GM12873 (cell line): ENCODE measurements at regions not wholly inside any gene's neighbourhood (a gene's known extent, or its start where the extent isn't known, plus 50 kb on each side); places are given as distances from the start of the nearest gene placed in this dataset.

Experiments used
- TF ChIP-seq, protein P1 (sequence below): IDR thresholded peaks from 2 replicates; pipeline ENCODE4 v1.5.1; 2012; ENCODE audit warnings: low read depth, mild to moderate bottlenecking, moderate library complexity, low read length, control low read depth; ENCODE audit not compliant: insufficient read depth; ENCODE audit errors: missing control alignments

DNA sequence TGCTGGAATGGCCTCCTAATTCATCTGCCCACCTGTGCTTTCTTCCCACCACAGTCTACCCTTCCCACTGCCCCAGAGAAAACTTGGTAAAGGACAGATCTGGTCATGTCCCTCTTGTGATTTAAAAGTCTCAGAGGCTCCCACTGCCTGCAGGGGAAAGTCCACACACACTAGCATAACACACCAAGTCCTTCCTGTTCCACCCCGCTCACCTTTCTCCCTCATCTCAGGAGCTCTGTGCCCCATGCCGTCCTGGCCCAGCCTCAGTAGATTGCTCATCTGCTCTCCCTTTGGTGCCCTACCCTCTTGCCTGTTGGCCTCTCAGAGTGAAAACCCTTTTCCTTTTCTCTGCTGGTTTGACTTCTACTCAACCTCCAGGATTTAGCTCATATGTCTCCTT is 111.4 kb upstream of the MAP3K1 start:
- TF ChIP-seq, protein P1, sequence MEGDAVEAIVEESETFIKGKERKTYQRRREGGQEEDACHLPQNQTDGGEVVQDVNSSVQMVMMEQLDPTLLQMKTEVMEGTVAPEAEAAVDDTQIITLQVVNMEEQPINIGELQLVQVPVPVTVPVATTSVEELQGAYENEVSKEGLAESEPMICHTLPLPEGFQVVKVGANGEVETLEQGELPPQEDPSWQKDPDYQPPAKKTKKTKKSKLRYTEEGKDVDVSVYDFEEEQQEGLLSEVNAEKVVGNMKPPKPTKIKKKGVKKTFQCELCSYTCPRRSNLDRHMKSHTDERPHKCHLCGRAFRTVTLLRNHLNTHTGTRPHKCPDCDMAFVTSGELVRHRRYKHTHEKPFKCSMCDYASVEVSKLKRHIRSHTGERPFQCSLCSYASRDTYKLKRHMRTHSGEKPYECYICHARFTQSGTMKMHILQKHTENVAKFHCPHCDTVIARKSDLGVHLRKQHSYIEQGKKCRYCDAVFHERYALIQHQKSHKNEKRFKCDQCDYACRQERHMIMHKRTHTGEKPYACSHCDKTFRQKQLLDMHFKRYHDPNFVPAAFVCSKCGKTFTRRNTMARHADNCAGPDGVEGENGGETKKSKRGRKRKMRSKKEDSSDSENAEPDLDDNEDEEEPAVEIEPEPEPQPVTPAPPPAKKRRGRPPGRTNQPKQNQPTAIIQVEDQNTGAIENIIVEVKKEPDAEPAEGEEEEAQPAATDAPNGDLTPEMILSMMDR, result no peak

DNA sequence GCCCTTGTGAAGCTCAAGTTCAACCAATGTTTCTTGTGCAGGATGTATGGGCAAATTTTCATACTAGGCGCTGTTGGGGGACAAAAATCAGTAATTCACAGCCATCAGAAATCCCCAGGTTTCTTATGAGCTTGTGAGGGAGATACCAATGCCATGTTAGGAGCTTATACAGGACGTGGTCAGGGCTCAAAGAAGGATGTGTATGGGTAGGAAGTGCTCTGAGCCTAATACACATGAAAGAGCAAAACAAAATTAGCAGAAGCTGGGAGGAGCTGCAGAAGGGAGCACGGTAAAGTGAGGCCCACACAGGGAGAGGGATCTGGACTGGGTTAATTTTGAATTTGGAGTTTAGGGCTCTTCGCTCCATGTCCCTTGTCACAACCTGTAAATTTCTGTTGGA is 114.6 kb upstream of the MAP3K1 start:
- TF ChIP-seq, protein P1, result no peak

DNA sequence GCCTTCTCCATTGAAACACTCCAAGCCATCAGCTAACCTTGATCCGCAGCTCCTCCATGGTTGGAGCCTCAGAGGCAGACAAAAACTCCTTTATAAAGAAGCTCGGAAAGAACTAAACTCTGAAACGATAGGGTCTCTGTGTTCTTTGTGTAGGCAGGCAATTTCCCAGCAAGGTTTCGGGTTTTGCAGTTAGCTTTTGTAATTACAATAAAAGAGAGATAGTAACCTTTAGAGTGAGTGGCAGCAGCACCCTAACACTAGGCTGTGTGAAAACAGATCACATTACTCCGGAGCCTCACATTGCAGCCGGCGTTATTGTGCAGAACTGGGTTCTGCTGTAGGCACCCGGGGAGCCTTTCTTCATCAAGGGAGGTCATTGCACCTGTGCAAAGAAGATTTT is 115.8 kb upstream of the MAP3K1 start:
- TF ChIP-seq, protein P1, result no peak

DNA sequence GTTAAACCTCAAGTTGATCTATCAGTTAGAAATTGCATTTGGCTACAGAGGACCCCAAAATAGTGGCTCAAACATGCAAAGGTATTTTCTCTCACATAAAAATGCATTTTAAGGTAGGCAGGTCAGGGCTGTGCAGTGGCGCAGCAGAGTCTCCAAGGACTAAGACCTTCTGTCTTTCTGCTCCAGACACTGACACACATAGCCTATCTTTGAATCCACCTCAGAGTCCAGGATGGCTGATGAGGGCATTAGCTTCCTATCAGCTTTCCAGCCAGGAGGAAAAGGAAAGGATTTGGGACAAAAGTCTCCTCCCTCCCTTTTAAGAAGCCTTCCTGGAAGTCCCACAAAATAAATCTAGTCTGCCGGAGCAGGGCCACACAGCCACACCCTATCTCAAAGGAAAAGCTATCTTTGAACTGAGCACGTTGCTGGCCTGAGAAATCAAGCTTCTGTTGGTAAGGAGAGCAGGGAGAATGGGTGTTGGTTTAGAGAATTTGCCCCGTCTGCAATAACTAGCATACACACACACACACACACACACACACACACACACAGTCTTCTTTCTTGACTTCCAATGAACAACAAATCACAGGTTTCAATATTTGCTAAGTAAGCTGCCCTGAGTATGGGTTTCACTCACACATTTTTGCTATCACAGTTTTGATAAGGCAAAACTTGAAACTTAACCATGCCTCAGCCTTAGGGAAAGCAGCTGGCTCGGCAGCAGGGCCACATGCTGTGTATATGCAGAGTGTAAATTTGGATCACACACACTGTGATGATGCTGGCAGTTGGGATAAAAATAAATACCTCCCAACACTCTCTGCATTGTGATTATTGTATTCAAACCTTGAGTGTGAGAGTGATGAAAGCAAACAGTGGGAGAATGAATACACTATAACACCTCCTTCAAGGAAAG is 116.6 kb upstream of the MAP3K1 start:
- TF ChIP-seq, protein P1, result no peak

DNA sequence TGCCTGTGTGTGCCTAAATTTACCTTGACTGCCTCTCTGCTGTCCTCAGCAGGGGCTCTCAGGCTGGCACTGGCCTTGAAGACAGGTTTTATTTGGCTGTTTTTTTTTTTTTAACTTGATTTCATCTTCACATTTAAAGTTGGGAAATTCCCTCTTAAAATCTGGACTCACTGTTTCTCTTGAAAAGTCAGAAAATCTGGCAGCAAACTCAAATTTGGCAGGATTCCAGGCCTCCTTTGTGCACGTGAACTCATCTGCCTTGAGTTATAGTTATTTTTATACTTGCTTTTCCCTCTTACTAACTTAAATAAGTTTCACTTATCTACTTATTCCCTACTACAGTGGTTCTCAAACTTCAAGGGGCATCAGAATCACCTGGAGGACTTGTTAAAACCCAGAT is 118.4 kb upstream of the MAP3K1 start:
- TF ChIP-seq, protein P1, result no peak

DNA sequence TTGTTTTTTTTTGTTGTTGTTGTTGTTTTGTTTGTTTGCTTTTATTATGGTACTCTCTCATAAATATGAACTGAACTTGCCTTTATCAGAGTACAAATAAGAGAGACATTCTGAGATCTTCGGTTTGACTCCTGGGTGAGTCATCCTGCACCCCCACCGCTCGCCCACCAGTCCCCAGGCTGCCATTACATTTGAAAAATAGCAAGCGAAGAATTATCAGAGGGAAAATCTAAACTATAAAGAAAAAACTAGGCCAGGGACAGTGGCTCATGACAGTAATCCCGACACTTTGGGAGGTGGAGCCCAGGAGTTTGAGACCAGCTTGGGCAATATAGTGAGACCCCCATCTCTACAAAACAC is 122.1 kb upstream of the MAP3K1 start:
- TF ChIP-seq, protein P1, result no peak

DNA sequence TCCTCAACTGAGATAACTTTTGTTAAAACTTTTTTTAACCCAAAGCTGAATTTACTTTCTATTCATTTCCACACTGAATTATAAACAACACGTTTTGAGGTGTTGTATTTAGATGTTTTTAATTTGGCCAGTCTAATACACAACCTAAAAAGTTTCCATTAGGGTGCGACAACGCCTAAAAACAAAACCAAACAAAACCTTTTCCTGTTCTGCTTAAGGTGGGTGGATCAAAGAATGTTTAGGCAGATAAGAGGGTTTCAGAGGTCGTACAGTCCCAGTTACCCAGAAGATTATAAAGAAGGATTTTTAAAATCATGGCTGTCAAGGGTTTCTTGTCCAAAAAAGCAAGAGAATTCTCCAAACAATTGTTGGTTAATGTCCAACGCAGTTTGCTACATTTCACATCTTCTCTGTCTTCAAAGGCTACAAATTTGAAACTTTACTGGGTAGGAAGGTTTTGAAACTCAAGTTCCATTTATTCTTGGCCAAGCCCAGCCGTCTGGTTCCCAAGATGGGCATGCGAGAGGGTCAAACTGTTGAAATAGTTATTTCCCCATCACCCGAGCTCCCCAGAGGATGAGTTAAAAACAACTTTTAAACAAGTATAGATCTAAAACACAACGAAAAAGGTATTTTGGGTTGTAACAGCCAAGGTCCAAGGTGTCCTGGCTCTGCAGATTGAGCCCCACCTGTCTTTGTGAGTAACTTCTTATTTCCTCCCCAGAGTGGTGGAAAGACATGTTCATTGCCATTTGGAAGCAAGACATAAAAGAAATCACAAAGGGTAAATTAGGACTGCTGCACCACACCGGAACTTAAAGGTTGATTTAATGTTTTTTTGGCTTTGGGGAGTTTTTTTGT is 122.8 kb upstream of the MAP3K1 start:
- TF ChIP-seq, protein P1, result no peak
